Stimulated activated CD8-positive, alpha-beta memory T cell treated with anti-CD3 and anti-CD28 coated beads, Interleukin-4, amount 100 ng/mL, for 1 hour (primary cell): ENCODE measurements at regions not wholly inside any gene's neighbourhood (a gene's known extent, or its start where the extent isn't known, plus 50 kb on each side); places are given as distances from the start of the nearest gene placed in this dataset.

Experiments used
- DNase-seq, 2 donors: peaks; one replicate each; pipeline ENCODE4 v3.0.0-alpha.2; 2020; ENCODE audit warnings: low read depth in 2 of 2, low spot score in 1 of 2

DNA sequence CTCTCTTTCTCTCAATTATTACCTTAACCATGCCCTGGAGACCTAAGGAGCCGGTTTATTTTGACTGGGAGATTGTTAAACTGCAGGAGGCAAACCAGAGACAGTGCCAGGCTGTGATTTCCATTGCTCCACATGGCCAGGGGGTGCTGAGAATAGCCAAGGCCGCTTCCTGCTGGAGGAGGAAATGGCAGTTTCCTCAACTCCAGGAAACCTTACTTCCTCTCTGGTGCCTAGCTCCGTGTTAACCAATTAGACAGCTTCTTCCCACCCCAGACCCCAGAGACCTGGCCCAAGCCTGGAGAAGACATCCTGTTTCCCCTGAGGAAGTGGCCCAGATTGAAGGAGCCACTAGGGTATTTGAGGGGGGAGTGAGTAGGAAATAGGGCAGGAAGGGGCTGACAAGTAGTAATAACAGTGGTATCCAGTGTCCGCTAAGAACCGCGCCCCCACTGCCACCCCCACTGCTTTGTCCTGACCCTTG lies 161.2 kb downstream of the PLPP3 start:
- no peak for DNase-seq

DNA sequence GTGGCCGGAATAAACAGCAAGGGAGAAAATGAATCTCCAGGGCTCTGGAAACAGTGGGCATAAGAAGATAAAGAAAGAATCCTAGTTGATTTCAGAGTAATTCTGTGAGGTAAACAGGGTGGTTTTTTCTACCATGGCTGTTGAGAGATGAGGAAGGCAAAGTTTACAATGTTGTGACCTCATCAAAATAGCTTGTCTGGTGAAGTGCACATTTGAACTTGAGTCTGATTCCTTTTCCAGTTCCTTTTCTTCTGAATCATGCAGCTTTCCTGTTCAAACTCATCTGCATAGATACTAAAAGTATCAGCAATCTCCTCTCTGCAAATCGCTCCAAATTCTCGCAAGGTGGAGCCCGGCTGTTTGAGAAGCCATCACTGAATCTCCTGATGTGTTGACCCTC lies 161.7 kb downstream of the PLPP3 start:
- no peak for DNase-seq

- no peak for DNase-seq
Observed at GRCh38 chr1:56416495-56416894, 162.9 kb downstream of the PLPP3 start.

GRCh38 chr1:56415720-56416119 lies 163.6 kb downstream of the PLPP3 start:
- no peak for DNase-seq

GRCh38 chr1:56415258-56415657 lies 164.1 kb downstream of the PLPP3 start:
- no peak for DNase-seq

DNA sequence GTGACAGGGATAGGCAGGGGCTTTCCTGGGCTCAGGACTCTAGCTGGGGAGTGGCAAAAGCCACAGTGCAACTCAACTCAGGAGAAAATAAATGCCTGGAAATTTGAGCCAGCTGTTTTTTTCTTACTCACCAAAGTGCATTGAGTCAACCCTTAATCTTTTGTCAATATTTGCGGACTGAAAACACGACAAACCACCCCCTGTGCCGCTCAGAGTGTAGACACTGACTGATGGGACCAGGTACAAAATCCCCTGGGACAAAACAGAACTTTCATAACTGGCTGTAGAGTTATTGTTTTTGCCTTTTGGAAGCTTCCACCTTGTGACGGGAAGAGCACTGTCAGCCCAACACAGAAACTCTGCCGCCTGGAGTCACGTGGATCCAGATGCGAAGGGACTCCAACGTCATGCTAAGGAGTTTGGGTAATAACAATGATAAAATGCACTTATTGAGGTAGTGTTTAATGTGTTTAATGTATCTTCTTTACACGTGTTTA lies 164.6 kb downstream of the PLPP3 start:
- DNase-seq, result no peak

DNA sequence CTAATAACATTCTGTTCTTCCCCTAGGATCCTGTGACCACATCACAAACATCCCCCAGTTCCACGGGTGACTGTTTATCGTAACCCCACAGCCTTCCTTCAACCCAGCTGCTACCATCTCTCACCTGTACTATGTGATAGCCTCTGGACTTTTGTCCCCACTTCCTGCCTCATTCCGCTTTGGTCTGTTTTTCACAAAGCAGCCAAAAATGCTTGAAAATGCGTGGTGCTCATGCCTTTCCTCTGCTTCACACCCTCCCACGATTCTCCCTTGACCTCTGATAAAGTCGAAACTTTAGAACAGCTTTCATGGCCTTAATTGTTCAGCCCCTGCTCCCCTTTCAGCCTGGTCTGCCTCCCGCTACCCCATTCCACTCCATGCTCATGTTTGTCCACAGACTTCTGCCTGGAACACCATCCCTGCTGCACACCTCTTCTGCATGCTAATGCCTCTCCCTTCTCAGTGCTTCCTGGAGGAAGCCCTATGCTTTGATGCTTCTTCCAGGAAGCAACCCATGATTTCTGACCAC lies 165.6 kb downstream of the PLPP3 start:
- no peak for DNase-seq

- DNase-seq, result no peak
Observed at GRCh38 chr1:56411484-56412180, 167.7 kb downstream of the PLPP3 start.

GRCh38 chr1:56411021-56411420 lies 168.3 kb downstream of the PLPP3 start:
- DNase-seq, result no peak

DNA sequence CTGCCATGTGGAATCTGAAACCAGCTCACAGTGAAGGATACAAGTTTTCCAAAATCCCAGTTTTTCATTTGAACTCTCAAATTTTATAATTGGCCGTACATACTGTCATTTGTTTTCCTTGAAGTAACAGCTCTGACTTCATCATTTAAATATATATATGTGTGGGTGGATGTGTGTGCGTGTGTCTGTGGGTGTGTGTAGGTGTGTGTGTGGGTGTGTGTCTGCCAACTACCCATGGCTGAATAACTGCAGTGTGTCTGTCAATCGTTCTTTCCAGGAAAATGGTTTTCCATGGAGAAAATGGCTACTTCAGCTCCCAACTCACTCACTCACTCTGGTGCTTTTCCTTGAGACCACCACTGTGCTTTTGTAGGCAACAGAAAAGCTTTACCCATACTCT lies 169.0 kb downstream of the PLPP3 start:
- no peak for DNase-seq

- DNase-seq, result no peak
Observed at GRCh38 chr1:56409112-56409691, 170.2 kb downstream of the PLPP3 start.

GRCh38 chr1:56406821-56407220 lies 172.5 kb downstream of the PLPP3 start:
- DNase-seq, result no peak

GRCh38 chr1:56404561-56405030 lies 174.8 kb downstream of the PLPP3 start:
- DNase-seq, result no peak

DNA sequence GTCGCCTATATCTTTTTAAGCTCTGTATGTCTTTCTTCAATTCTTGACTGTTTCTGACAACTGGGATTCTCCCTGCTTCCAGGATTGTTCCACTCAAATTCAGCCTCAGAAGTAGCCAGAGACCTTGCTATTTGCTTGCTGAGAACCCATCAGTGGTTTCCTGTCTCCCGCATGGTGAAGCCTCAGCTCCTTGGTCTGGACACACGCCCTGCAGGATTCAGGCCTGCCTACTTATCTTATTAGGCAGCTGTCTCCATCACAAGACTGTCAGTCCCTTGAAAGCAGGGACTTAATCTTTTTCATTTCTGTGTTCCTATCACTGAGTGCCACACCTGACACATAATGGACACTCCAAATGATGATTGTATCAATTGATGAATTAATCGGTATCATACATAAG lies 175.3 kb downstream of the PLPP3 start:
- DNase-seq, result no peak

DNA sequence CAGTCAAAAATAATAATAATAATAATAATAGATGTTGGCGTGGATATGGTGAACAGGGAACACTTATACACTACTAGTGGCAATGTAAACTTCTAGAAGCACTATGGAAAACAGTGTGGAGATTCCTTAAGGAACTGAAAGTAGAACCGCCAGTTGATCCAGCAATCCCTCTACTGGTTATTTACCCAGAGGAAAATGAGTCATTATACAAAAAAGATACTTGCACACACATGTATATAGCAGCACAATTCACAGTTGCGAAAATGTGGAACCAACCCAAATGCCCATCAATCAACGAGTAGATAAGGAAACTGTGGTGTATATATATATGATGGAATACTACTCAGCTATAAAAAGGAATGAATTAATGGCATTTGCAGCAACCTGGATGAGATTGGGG lies 176.0 kb downstream of the PLPP3 start:
- DNase-seq, result no peak

DNA sequence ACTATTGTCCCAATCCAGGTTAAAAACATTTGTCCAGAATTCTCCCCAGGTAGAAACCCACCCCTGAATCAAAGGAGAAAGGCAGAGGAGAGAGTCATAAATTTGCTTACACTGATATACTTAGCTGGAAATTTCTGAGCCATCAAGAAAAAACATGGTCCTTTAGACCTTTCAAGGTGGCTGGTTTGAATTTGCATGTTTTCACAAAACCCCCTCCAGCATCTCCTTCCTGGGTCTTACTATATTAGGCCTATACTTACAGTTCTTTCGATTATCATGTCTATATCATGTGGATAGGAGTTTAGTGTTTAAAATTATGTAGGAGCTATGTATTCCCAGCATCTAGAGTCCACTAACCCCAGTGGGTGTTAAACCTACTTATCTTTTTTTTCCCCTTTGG lies 178.2 kb downstream of the PLPP3 start:
- no peak for DNase-seq

DNA sequence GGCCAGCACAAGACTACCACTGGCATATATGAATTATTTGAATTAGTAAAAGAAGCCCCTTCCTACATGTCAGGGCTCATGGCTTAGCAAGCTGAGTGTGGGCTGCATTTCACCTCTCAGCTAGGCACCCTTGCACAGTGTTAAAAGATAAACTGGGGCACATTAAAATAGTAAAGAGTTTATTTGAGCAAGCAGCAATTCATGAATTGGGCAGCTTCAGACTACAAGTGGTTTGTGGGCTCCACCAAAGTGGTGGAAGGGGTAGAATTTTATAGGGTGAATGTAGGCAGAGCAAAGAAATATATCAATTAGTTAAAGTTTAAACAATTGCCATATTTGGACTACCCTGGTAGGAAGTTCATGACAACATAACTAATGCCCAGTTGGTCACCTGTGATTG lies 178.8 kb downstream of the PLPP3 start:
- no peak for DNase-seq

DNA sequence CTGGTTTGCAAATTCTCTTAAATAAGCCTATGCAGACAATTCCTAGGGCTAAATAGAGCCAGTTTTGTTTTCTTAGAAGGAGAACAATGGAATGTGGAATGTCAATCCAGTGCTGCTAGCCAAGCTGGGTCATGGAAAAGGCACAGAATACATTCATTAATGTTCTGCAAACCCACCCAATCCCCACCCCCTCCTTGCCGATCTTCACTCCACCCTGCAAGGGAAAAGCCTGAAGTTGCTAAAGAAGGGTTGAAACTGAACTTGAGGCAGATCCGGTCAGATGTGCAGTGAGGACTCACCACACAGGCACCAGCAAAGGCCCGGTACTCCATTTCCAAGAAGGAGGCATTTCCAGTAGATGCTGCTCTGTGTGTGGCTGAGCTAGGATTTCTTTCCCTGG lies 179.6 kb downstream of the PLPP3 start:
- DNase-seq, result no peak

DNA sequence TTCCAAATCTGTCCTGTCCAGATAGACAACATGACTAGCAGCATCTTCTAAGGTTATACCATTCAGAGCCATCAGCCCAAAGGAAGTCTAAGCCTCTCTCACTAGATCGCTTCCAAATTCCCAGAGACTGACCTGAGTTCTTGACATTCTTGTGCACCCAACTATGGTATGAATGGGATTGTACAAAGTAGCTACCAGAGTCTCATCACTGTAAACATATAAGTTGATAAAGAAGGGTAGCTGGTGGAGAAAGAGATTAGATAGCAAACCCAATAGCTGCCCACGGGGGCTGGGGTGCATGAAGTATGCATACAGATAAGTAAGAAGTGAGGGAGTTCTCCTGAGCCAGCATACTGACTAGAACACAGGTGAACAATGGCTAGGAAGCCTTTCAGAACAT lies 180.0 kb downstream of the PLPP3 start:
- DNase-seq, result no peak

DNA sequence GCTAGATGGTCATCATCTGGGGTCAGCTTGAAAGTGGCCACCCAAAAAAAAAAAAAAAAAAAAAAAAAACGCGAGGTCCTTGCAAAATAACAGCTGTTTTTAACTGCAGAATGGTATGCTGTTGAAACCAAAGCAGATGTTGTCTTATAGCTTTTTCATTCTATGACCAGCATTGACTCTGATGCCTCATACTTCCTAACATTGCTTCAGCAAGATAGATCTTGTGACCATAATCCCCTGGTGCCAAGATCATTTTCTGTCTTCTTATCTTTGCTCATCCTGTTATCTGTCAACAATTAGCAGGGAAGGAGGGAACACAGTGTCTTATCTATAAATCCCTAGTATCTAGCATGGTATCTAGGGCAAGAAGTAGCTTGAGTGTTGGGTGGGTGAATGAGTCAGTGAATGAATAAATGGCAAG lies 181.5 kb downstream of the PLPP3 start:
- DNase-seq, result no peak

- no peak for DNase-seq
Observed at GRCh38 chr1:56397409-56397808, 182.0 kb downstream of the PLPP3 start.

- DNase-seq, result no peak
Observed at GRCh38 chr1:56396581-56396980, 182.8 kb downstream of the PLPP3 start.
